Chondrocyte (in vitro differentiated cells): ENCODE measurements at regions not wholly inside any gene's neighbourhood (a gene's known extent, or its start where the extent isn't known, plus 50 kb on each side); places are given as distances from the start of the nearest gene placed in this dataset.

ENCODE experiments used
- DNase-seq: peaks from one replicate; pipeline ENCODE4 v3.0.0; 2021; ENCODE audit warnings: mixed read lengths, low spot score
- H3K27ac Mint-ChIP-seq: one replicate; pipeline ENCODE4 v1.8.0; 2021; ENCODE audit warnings: mild to moderate bottlenecking, moderate library complexity, mixed read lengths; ENCODE audit not compliant: unreplicated experiment
- H3K27me3 Mint-ChIP-seq: 2 replicates; pipeline ENCODE4 v1.8.0; 2021; ENCODE audit warnings: low read depth, mixed read lengths
- H3K36me3 Mint-ChIP-seq: 2 replicates; pipeline ENCODE4 v1.8.0; 2021; ENCODE audit warnings: low read depth, mixed read lengths
- H3K4me1 Mint-ChIP-seq: 2 replicates; pipeline ENCODE4 v1.8.0; 2021; ENCODE audit warnings: low read depth, mild to moderate bottlenecking, mixed read lengths
- H3K4me3 Mint-ChIP-seq: one replicate; pipeline ENCODE4 v1.8.0; 2021; ENCODE audit warnings: mild to moderate bottlenecking, moderate library complexity, mixed read lengths; ENCODE audit not compliant: unreplicated experiment
- H3K9me3 Mint-ChIP-seq: 2 replicates; pipeline ENCODE4 v1.8.0; 2021; ENCODE audit warnings: low read depth, mixed read lengths
- TF ChIP-seq, protein P1 (sequence below): fragments of 200-600 bp; sonication (generic); IDR thresholded peaks from 2 replicates; pipeline ENCODE4 v1.5.0; 2021; ENCODE audit warnings: antibody characterized with exemption, mild to moderate bottlenecking, moderate library complexity

DNA sequence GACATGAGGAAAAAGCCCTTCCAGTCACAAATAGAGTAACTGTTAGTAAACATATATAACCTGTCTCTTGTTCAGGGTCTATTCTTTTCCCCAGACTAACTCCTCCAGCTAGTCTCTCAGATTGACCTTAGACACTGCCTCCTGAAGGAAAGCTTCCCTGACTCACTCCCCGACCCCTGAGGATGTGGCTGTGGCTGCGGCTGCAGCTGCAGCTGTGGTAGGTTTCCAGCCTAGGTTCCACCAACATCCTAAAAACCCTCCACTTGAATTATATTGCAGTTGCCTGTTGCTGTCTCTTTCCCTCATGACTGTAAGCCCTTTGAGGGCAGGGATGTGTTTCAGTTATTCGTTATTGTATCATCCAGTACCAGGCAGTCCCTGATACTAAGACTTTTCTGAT, 132.9 kb upstream of the C1orf21 start:
- no peaks in the 10 kb centered on the region for H3K27me3 Mint-ChIP-seq
- H3K4me3 Mint-ChIP-seq: no peak overlapping the region
- H3K36me3 Mint-ChIP-seq: no peaks in the 10 kb centered on the region
- H3K9me3 Mint-ChIP-seq: peaks cover 2% of the 10 kb centered on the region
- no peaks in the 10 kb centered on the region for H3K4me1 Mint-ChIP-seq
- DNase-seq: no peak
- H3K27ac Mint-ChIP-seq: no peak overlapping the region
- TF ChIP-seq, protein P1, sequence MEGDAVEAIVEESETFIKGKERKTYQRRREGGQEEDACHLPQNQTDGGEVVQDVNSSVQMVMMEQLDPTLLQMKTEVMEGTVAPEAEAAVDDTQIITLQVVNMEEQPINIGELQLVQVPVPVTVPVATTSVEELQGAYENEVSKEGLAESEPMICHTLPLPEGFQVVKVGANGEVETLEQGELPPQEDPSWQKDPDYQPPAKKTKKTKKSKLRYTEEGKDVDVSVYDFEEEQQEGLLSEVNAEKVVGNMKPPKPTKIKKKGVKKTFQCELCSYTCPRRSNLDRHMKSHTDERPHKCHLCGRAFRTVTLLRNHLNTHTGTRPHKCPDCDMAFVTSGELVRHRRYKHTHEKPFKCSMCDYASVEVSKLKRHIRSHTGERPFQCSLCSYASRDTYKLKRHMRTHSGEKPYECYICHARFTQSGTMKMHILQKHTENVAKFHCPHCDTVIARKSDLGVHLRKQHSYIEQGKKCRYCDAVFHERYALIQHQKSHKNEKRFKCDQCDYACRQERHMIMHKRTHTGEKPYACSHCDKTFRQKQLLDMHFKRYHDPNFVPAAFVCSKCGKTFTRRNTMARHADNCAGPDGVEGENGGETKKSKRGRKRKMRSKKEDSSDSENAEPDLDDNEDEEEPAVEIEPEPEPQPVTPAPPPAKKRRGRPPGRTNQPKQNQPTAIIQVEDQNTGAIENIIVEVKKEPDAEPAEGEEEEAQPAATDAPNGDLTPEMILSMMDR: no peak

DNA sequence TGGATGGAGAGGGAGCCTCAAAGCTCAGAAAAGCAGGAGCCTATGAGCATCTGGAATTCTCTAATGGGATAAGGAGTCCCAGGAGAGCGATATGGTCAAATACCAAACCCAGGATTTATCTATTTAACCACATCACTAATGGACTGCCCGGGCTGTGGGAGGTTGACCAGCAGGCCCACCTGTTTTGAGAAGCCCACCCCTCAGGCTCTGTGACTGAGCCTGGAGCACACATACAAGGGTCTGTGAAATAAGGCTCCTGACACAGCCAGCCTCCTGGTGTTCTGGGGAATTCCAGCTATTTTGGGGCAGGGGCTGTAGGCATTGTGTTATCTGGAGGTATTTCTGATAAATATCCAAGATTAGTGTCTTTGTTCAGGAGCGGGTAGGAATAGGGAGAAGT, 132.0 kb upstream of the C1orf21 start:
- Mint-ChIP-seq H3K36me3 (no peaks in the 10 kb centered on the region), H3K4me1 (peaks cover 1% of the 10 kb centered on the region), H3K9me3 (no peaks in the 10 kb centered on the region), H3K27me3 (no peaks in the 10 kb centered on the region), H3K4me3 (no peak overlapping the region), H3K27ac (no peak overlapping the region)
- DNase-seq: no peak
- TF ChIP-seq, protein P1: no peak

DNA sequence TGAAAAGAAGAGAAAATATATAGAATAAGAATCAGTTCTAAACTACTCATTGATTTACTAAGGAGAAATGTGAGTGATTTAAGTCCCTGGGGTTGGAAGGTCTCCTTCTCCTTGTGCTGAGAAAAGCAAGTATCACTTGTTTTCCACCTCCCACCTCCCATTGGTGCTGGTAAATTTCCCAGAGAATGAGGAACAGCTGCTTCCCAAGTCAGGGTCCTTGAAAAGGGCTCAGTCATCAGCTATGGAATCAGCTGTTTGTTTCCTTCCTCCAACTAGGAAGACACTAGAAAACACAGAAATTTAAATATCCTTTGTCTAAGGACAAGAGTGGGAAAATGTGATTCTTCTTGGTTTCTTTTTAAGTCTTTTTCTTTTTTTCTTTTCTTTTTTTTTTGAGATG, 131.3 kb upstream of the C1orf21 start:
- Mint-ChIP-seq H3K36me3 (no peaks in the 10 kb centered on the region), H3K27me3 (no peaks in the 10 kb centered on the region), H3K9me3 (no peaks in the 10 kb centered on the region), H3K27ac (no peak overlapping the region), H3K4me3 (no peak overlapping the region), H3K4me1 (peaks cover 8% of the 10 kb centered on the region)
- TF ChIP-seq, protein P1: no peak
- no peak for DNase-seq

DNA sequence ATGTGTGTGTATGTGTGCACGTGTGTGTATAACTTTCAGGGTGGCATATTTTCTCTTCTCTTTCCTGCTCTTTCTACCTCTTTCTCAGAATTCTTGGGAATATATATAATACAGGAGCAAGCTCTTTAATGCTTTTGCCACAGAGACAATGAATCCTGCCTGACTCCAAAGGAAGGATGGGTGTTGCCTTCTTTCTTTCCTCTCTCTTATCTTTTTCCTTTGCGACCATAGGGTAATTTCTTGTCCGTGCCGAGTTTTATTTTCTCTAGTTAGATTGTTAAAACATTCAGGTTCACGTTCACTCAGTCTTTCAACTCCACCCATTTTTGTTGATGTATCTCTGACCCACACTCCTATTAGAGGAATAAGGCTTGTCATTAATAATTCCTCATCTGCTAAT, 129.0 kb upstream of the C1orf21 start:
- Mint-ChIP-seq H3K4me3 (no peak overlapping the region), H3K4me1 (peaks cover 11% of the 10 kb centered on the region)

DNA sequence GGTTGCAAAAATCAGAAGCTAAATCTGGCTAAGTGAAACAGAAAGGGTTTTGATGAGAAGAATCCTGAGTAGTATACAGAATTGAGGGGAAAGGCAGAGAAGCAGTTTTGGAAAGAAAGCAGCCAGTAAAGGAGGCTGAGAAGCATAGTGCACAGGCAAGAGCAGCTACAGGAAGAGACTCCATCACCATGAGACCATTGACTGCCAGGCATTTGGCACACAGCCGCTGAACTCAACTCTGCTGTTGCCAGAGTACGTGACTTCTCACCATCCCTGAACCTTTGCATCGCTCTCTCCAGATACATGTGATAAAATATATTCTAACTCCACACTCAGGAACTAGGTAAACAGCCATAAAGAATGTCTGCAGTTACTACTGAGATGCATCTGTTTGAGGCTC, 128.3 kb upstream of the C1orf21 start:
- Mint-ChIP-seq H3K27me3 (no peaks in the 10 kb centered on the region), H3K9me3 (no peaks in the 10 kb centered on the region), H3K36me3 (no peaks in the 10 kb centered on the region), H3K27ac (no peak overlapping the region), H3K4me3 (no peak overlapping the region), H3K4me1 (peaks cover 11% of the 10 kb centered on the region)
- no peak for DNase-seq
- TF ChIP-seq, protein P1: no peak

More for the DNA sequence above, 129.0 kb upstream of the C1orf21 start:
- no peak for DNase-seq
- no peaks in the 10 kb centered on the region for H3K9me3 Mint-ChIP-seq
- H3K27ac Mint-ChIP-seq: no peak overlapping the region
- TF ChIP-seq, protein P1: no peak
- no peaks in the 10 kb centered on the region for H3K27me3 Mint-ChIP-seq
- no peaks in the 10 kb centered on the region for H3K36me3 Mint-ChIP-seq
